CD4-positive, alpha-beta T cell treated with Interleukin-2 at 100 ng/mL for 4 hours (primary cell): ENCODE measurements at regions not wholly inside any gene's neighbourhood (a gene's known extent, or its start where the extent isn't known, plus 50 kb on each side); places are given as distances from the start of the nearest gene placed in this dataset.
"Not testable (repeated sequence)": the region's sequence is repeated elsewhere in the genome, so short reads cannot be mapped to it uniquely, and the experiment has no call there.

Experiments
- DNase-seq: peaks from one replicate; pipeline ENCODE4 v3.0.0-alpha.2; 2020; ENCODE audit warnings: low spot score

DNA sequence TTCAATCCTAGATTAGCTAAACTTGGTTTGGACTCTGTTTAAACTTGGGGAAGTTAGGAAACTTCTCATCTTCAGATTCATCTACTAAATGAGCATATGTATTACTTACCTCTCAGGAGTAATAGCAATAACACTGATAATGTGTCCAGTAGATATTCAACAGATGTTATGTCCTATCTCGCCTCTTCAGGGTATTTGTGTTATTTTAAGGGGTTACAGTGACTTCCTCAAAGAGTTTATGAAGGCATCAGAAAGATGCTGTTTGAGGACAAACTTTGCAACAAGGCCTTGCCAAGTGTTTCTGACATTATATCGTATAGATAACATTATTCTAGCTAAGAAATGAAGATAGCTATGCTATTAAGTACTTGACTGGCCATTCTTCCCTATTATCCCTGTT lies 522.3 kb downstream of the IGSF11 start:
- no peak for DNase-seq

DNA sequence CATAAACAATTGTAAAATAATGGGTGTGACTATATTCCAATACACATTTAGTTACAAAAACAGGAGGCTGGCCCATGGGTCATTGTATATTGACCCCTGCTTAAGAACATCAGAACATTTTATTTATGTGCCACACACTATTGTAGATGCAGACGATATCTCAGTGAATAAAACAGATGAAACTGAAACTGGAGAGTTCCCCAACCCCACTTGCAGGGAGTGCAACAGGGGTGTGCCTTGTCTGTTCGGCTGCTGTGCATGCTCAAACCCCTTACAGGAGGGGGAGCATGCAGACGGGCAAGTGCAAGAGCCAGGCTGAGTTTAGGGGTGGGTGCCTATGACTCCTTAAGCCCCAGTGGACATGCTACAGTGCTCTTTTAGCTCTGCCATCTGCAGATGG lies 509.6 kb downstream of the IGSF11 start:
- no peak for DNase-seq

DNA sequence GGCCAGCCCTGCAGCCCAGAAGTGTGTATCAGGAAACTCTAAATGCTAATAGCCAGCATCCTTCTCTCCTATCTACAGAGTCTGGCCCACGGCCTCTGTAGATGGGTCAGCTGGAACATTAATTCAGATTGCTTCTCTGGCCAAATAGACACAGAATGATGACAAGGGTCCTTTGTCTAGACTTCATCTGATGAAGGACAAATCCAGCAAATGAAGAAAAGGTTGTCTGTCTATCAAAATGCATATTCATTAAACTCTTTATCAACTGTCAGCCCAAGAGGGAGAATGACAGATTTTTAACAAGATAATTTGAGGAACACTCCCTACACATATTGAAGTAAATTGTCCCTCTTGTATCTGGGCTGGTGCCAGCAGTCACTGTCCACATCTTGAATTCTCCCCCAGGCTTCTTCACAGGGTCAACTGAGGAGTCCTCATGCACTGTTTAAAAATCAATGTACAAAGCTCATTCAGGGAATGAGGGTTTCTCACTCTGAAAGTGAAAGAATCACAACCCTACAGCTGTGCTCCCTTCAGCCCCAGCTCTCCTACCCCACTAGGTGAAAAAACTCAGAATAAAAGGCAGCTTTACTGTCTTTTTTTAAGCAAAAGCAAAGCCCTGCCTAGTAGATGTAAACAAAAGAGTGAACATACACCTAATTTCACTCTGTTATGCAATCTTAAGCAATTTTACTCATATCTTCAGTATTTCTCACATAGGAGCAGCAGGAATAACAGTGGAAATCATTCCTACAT lies 507.7 kb downstream of the IGSF11 start:
- no peak for DNase-seq

DNA sequence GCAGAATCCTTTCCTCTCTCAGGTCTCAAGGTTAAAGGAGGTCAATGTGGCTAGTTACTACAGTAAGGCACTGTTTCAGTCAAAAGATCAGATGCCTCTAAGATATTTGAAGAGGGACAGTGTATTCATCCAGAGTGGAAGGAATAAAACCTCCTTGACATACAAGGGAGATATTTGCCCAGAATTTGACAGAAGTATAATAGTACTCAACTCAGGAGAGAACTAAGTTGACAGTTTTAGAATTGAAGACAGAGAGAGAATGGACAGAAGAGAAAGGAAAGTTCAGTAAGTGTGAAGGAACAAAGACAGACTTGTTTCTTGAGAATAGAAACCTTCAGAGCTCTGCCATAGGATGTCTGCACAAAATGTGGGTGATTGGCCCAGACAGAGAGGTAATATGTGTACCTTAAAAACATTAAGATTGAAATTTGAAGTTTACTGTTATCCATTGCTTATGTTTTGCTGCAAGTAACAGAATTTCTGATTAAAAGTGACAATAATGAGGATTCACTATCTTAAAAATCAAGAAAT lies 507.1 kb downstream of the IGSF11 start:
- no peak for DNase-seq

DNA sequence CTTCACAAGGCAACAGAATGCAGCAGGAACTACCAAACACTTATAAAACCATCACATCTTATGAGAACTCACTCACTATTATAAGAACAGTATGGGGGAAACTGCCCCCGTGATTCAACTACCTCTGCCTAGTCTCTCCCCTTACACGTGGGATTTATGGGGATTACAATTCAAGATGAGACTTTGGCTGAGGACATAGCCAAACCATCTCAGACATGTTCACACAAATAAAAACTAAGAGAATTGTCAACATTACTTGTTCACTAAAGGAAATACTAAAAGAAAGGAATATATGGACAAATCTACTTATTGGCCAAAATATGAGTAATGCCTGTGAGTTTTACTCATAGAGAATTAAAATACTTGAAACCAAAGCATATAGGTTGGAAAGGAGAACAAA lies 505.1 kb downstream of the IGSF11 start:
- DNase-seq: no peak

DNA sequence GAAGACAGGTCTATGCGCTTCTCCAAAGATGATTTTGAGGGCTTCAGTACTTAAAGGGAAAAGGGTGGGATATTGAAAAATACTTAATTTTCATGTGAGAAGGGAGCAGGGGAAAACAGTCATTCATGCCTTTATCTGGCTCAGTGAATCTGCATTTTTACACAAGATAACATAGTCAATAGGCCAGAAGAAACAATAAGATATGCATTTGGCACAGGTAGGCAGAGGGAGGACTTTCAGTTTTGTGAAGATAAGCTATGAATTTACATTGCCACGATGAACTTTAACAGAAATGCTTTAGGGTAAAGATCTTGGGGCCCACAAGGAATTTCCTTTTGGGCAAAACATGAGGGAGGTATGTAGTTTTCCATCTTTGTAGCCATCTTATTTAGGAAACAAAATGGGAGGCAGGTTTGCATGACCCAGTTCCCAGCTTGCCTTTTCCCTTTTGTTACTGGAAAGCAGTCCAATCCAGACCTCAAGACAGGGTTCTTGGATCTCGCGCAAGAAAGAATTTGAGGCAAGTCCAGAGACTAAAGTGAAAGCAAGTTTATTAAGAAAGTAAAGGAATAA lies 504.2 kb downstream of the IGSF11 start:
- no peak for DNase-seq

DNA sequence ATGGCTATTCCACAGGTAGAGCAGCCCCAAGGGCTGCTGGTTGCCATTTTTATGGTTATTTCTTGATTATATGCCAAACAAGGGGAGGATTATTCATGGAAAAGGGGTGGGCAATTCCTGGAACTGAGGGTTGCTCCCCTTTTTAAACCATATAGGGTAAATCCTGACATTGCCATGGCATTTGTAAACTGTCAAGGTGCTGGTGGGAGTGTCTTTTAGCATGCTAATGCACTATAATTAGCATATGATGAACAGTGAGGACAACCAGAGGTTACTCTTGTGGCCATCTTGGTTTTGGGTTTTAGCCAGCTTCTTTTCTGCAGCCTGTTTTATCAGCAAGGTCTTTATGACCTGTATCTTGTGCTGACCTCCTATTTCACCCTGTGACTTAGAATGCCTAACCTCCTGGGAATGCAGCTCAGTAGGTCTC lies 503.7 kb downstream of the IGSF11 start:
- not testable (repeated sequence) for DNase-seq

DNA sequence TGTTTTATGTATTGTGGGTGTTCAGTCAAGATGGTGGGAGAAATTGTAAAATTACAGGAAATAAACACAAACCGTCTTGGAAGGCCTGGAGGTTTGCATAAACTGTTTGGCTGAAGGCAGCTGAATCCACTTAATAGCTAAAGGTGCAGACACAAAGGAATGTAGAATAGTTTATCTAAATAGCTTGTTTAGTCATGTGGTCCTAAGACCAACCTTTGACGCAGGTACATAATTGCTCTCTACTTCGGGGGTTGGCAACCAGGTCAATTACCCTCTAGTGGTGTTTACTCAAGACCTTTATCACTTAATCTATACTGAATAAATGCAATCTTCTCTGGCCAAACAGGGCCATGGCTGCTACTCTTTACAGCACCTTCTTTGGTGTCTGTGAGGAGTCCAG lies 502.8 kb downstream of the IGSF11 start:
- no peak for DNase-seq

DNA sequence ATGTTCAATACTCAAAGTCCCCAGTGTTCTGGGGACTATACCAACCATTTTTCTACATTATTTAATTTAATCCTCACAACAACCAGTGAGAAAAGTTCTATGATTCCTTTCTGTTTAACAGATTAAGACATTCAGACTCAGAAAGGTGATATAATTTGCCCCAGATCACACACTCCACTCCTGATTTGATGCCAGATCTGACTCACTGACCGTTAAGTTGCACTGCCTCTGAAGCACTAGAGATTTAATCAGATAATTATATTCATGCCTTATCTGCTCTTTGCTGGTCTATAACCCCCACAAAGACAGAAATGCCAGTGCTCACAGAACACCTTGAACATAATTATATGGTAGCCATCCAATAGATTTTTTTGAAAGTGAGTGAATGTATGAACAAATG lies 501.0 kb downstream of the IGSF11 start:
- no peak for DNase-seq

DNA sequence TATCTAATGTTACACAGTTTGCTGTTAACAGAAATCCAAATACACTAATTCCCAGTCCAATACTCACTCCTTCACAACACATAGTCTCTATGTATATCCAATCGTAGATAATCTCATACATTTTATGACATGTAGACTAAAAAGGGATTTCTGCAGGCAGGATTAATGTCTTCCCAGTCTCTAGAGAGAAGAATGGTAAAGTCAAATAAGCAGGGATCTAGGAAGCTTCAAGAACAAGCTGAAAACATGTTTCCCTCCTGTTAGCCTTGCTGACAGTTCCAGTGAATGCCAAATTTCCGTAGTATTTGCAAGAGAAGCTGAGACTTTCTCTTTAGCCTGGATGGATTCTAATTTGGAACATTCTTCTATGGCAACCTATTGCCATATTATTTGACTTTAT lies 500.1 kb downstream of the IGSF11 start:
- no peak for DNase-seq

DNA sequence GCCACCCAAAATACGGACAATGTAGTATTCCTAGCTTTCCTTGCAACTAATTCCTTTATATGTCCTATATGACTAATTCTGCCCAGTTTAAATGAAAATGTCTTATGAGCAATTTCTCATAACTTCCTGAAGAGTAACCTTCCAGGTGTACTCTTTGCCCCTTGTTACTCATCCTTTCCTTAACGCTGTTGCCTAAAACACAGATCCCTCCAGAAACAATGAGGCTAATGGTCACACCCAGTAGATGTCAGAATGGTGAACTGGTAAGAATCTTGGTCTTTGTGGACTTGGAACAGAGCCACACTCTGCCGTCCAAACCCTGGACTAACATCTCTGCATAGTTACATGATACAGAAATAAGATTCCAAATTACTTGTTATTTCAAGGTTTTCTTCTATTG lies 497.9 kb downstream of the IGSF11 start:
- DNase-seq: no peak

DNA sequence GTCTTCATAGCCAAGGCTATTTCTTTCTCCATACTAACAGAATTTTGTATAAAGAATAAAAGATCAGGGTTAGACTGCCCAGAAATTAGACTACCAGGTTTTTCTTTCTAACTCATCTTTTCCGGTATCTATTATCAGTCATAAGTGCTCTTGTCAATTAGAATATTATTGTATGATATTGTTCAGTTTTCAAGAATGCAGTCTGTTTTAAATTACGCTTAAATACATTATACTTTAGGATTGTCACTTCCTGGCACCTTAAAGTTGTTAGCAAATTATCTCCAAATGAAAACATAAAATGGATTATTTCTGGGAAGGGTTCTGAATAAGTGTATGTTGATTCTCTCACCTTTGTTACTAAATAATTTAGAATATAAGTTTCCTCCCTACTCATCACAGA lies 497.2 kb downstream of the IGSF11 start:
- no peak for DNase-seq

DNA sequence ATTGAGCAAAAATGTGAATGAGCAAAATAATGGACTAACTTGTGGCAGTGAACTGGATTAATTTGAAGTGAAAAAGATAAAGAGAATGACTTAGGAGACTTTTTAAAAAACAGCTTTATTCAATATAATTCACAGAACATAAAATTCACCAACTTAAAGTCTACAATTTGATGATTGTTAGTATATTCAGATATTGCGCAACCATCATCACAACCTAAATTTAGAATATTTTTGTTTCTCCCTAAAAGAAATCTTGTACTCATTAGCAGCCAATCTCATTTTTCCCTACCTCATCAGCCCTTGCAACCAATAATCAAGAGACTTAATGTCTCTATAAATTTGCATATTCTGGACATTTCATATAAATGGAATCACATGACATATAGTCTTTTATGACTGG lies 496.5 kb downstream of the IGSF11 start:
- no peak for DNase-seq

DNA sequence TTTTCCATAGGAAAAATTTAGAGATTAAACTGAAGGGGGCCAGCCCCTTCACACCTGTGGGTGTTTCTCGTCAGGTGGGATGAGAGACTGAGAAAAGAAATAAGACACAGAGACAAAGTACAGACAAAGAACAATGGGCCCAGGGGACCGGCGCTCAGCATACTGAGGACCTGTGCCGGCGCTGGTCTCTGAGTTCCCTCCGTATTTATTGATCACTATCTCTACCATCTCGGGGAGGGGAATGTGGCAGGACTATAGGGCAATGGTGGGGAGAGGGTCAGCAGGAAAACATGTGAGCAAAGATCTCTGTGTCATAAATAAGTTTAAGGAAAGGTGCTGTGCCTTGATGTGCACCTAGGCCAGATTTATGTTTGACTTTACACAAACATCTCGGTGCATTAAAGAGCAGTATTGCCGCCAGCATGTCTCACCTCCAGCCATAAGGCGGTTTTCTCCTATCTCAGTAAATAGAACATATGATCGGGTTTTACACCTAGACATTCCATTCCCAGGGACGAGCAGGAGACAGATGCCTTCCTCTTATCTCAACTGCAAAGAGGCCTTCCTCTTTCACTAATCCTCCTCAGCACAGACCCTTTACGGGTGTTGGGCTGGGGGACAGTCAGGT lies 494.7 kb downstream of the IGSF11 start:
- DNase-seq: not testable (repeated sequence)

DNA sequence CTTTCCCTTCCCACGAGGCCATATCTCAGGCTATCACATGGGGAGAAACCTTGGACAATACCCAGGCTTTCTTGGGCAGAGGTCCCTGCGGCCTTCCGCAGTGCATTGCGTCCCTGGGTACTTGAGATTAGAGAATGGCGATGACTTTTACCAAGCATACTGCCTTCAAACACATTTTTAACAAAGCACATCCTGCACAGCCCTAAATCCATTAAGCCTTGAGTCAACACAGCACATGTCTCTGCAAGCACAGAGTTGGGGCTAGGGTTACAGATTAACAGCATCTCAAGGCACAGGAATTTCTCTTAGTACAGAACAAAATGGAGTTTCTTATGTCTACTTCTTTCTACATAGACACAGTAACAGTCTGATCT lies 494.2 kb downstream of the IGSF11 start:
- DNase-seq: not testable (repeated sequence)

DNA sequence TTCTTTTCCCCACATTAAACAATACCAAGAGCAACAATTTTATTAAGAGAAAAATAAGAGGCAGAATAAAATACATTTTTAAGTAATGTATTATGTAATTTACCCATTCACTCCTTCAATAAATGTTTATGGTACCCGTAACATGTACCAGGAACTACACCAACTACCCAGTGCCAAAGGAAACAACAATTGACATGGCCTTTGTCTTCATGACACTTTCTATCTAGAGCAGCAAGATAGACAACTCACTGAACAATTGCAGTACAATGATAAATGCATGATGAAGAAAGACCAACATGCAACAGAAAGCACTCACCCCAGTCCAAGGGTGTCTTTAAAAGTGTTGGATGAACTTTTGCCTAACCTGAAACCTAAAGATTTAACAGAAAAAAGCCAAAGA lies 493.8 kb downstream of the IGSF11 start:
- DNase-seq: no peak

DNA sequence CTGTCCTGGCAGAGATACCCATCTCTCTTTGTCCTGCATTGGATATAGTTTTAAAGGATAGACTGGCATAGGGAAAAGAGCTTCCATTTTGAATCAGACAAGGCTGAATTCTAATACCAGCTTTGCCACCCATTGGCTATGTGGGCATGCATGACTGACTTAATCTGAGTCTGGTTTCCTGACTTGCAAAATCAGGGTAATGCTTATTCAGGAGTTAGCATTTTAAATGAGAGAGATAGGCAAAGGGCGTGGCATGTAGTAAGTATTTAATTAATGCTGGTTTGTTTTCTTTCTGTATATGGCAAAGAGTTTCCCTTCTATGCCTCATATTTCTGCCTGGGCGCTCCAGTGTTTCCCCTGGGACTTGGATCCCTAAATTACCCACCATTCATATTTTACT lies 492.9 kb downstream of the IGSF11 start:
- no peak for DNase-seq

DNA sequence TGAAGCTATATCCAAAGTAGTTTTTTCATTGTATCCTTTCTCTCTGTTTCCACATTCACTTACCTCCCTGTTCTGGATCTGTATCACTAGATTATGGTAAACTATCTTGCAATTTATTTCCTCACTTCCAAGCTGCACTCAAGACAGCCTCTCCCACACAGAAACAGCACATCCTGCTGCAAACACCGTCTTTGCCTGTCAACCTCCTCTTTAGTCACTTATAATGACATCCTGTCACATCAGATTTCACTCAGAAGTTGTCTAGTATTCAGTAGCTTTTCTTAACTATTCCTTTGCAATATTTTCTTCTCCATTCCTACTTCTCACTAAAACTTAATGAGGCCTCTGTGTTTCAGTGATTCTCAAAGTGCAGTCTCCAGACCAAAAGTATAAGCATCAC lies 490.8 kb downstream of the IGSF11 start:
- DNase-seq: no peak

DNA sequence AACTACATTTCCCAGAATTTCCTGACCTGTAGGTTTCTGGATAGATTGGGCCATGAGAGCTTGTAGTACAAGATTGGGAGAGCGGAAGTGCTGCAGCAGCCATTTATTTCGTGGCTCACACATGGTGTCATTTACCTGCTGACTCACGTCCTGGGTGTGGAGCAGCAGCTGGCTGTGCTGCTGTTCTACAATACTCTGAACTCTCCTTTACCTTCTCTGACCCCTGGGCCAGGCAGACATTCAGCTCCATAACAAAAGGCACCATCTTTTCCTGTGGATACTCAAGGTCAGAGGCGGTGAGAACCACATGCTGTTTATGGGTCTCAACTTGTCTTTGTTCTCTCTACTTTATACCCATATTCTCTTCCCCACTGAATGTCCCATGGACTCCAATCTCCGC lies 490.2 kb downstream of the IGSF11 start:
- DNase-seq: no peak

DNA sequence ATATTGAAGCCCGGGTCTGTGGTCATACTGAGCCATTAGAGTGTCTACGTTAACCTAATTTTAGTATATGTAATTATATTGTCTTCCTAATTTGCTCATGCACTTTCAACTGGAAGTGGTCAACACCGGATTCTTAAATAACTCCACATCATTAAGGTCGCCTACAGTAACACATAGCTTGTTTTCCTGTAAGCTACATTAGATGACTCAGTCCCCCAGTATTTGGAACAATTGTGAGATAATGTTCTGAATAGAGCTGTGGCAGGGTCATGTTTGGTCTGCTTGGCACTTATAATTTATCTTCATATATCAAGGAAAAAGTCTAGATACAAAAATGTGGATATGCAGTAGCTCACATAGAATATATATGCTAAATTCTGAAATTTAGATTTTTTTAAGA lies 486.2 kb downstream of the IGSF11 start:
- no peak for DNase-seq

DNA sequence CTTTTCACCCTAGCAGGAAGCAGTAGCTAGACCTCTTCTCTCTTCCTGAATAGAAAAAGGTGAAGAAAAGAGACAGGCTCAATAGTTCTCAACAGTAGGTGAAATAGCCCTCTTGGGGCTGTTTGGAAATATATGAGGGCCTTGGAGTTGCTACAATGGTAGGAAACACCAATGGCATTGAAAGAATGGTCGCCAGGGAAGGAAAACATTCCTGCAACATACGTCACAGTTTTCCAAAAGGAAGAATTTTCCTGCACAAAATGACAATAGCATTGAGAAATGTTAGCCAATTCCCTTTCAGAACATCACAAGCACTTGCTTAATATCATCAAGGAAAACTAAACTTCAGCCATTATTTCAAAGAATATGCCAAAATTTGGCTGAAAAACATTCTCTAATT lies 484.5 kb downstream of the IGSF11 start:
- no peak for DNase-seq

DNA sequence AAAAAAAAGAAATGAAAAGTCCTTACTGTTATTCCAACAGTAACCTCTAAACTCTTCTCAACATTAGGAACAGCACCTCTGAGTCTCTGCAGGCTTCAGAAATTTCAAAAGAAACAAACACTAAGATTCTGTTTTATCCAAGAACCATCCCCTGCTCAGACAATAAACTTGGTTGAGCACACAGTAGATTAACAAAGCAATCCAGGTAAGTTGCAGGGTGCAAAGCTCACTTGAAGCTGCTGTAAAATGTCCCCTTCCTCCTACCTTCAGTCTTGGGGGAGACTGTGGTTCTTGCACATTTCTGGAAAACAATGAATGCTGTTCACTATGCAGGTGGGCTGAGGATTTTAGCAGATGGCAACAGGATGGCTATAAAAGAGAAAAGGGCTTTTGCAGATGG lies 484.1 kb downstream of the IGSF11 start:
- DNase-seq: no peak

DNA sequence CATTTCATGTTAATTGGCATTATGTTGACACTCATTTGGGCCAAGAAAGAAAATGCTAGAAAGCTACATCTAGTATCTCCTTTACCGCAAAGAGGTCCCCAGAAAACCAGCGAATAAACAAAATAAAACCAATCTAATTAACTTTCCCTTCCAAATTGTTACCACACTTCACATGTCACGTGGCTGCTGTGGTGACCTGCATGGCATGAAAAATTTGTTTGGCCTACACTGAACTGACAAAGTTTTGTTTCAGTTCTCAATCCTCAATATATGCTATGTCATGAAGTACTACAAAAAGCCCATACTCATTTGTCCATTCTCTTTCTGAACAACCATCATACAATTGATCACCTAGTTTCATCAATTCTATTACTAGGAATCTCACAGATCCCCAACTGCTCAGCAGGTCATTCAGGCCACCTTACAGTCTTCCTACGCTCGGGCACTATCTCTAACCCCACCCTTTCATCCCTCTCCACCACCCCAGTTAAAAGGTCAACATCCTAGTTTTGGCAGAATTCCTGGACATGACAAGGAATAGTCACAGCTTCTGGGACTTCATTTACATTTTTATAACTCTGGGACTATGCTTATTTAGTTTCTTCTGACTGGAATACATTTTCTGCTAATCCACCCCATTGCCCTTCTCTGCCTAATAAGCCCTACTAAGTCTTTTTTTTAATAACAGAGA lies 480.4 kb downstream of the IGSF11 start:
- no peak for DNase-seq
